Stimulated activated naive B cell treated with anti-CD40 and anti-IgM and Interleukin-4, amounts not matched to agents 10 μg/mL and 1 μg/mL and 100 μg/mL, for 72 hours (primary cell): ENCODE measurements at regions not wholly inside any gene's neighbourhood (a gene's known extent, or its start where the extent isn't known, plus 50 kb on each side); places are given as distances from the start of the nearest gene placed in this dataset.

Experiments used
- ATAC-seq, 2 donors: fragments of 150-1000 bp; cut with Tn5 transposase; replicated peaks; 2 replicates each; pipeline ENCODE4 v1.10.0; 2021; ENCODE audit warnings: moderate library complexity in 1 of 2
- DNase-seq: peaks from one replicate; pipeline ENCODE4 v3.0.0; 2021
- H3K27ac Mint-ChIP-seq: one replicate; pipeline ENCODE4 v1.8.0; 2022; ENCODE audit warnings: mild to moderate bottlenecking, mixed read lengths
- H3K27me3 Mint-ChIP-seq, 2 donors: one replicate each; pipeline ENCODE4 v1.8.0; 2022; ENCODE audit warnings: mixed read lengths in 2 of 2
- H3K36me3 Mint-ChIP-seq, 2 donors: one replicate each; pipeline ENCODE4 v1.8.0; 2022; ENCODE audit warnings: mixed read lengths in 2 of 2, mild to moderate bottlenecking in 1 of 2
- H3K4me1 Mint-ChIP-seq, 2 donors: one replicate each; pipeline ENCODE4 v1.8.0; 2022; ENCODE audit warnings: mixed read lengths in 2 of 2, mild to moderate bottlenecking in 1 of 2
- H3K4me3 Mint-ChIP-seq, 2 donors: one replicate each; pipeline ENCODE4 v1.8.0; 2022; ENCODE audit warnings: mild to moderate bottlenecking in 2 of 2, mixed read lengths in 2 of 2, moderate library complexity in 1 of 2
- H3K9me3 Mint-ChIP-seq, 2 donors: one replicate each; pipeline ENCODE4 v1.8.0; 2022; ENCODE audit warnings: mixed read lengths in 2 of 2, mild to moderate bottlenecking in 1 of 2

DNA sequence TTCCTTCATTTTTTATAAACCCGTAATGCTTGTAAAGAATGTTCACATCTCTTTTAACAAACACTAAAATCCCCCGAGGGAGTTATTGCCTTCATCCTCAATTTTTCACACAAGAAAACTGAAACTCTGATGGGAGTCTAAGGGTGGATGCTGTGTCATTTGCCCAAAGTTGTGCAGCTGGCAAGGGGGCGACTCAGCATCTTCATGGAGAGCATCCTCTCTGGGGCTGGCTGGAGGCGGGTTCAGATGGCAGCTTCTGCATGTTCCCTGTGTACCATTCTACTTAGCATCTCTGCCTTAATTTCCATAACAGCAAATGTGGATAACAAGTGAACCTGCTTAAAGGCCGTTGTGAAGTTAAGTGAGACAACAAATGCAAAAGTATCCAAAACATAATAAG is 256.4 kb downstream of the IRS2 start:
- H3K9me3 Mint-ChIP-seq, result peaks cover 4 to 8% of the 10 kb centered on the region in 2 donors
- ATAC-seq (no peak), DNase-seq (no peak)
- H3K4me1 Mint-ChIP-seq, result no peaks in the 10 kb centered on the region
- H3K4me3 Mint-ChIP-seq, result no peak overlapping the region
- H3K27ac Mint-ChIP-seq, result no peak overlapping the region
- peaks cover 0 to 1% of the 10 kb centered on the region in 2 donors for H3K36me3 Mint-ChIP-seq
- H3K27me3 Mint-ChIP-seq, result peaks cover 11 to 18% of the 10 kb centered on the region in 2 donors

DNA sequence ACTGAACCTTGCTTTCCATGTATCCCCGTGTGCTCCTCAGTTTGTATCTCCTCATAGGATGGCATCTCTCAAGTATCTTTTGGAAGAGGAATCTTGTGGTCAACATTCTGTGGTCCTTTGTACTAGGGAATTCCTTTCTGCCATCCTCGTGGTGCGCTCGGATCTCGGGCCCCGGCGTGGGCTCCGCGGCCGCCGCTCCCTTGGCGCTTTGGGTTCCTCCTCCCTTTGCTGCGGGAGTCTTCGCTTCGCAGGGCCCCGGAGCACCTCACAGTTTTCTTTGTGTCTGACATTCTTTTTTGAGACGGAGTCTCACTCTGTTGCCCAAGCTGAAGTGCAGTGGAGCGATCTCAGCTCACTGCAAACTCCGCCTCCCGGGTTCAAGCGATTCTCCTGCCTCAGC is 264.7 kb downstream of the IRS2 start:
- no peak overlapping the region for H3K4me3 Mint-ChIP-seq
- no peak for DNase-seq

GRCh38 chr13:109517517-109517916 is 268.9 kb downstream of the IRS2 start:
- H3K27ac Mint-ChIP-seq, result no peak overlapping the region
- no peaks in the 10 kb centered on the region for H3K4me1 Mint-ChIP-seq
- ATAC-seq (no peak), DNase-seq (no peak)
- no peak overlapping the region for H3K4me3 Mint-ChIP-seq
- H3K27me3 Mint-ChIP-seq, result peaks cover 0 to under 1% of the 10 kb centered on the region in 2 donors
- H3K9me3 Mint-ChIP-seq, result no peaks in the 10 kb centered on the region
- H3K36me3 Mint-ChIP-seq, result no peaks in the 10 kb centered on the region

More for the DNA sequence above, 264.7 kb downstream of the IRS2 start:
- ATAC-seq, result no peak
- no peaks in the 10 kb centered on the region for H3K4me1 Mint-ChIP-seq
- no peaks in the 10 kb centered on the region for H3K9me3 Mint-ChIP-seq
- peaks cover 0 to 9% of the 10 kb centered on the region in 2 donors for H3K27me3 Mint-ChIP-seq
- no peaks in the 10 kb centered on the region for H3K36me3 Mint-ChIP-seq
- H3K27ac Mint-ChIP-seq, result no peak overlapping the region

GRCh38 chr13:109516186-109516585 is 270.2 kb downstream of the IRS2 start:
- DNase-seq, result no peak
- H3K9me3 Mint-ChIP-seq, result no peaks in the 10 kb centered on the region
- peaks cover 3 to 6% of the 10 kb centered on the region in 2 donors for H3K27me3 Mint-ChIP-seq
- no peak overlapping the region for H3K4me3 Mint-ChIP-seq
- H3K27ac Mint-ChIP-seq, result no peak overlapping the region
- no peak for ATAC-seq
- H3K36me3 Mint-ChIP-seq, result no peaks in the 10 kb centered on the region
- no peaks in the 10 kb centered on the region for H3K4me1 Mint-ChIP-seq

GRCh38 chr13:109510013-109510412 is 276.4 kb downstream of the IRS2 start:
- H3K9me3 Mint-ChIP-seq, result peaks cover 0 to 3% of the 10 kb centered on the region in 2 donors
- no peak overlapping the region for H3K27ac Mint-ChIP-seq
- ATAC-seq (no peak), DNase-seq (no peak)
- peaks cover 3 to 6% of the 10 kb centered on the region in 2 donors for H3K27me3 Mint-ChIP-seq
- H3K4me3 Mint-ChIP-seq, result no peak overlapping the region
- no peaks in the 10 kb centered on the region for H3K4me1 Mint-ChIP-seq
- H3K36me3 Mint-ChIP-seq, result no peaks in the 10 kb centered on the region

- H3K4me1 Mint-ChIP-seq, result no peaks in the 10 kb centered on the region
- no peaks in the 10 kb centered on the region for H3K36me3 Mint-ChIP-seq
- H3K27ac Mint-ChIP-seq, result no peak overlapping the region
- no peak for DNase-seq
- peaks cover under 1 to 3% of the 10 kb centered on the region in 2 donors for H3K9me3 Mint-ChIP-seq
- no peak for ATAC-seq
- peaks cover 3 to 6% of the 10 kb centered on the region in 2 donors for H3K27me3 Mint-ChIP-seq
- H3K4me3 Mint-ChIP-seq, result no peak overlapping the region
These were observed 277.1 kb downstream of the IRS2 start for GRCh38 chr13:109509154-109509900.

- DNase-seq (no peak), ATAC-seq (no peak)
- Mint-ChIP-seq H3K4me1 (no peaks in the 10 kb centered on the region), H3K36me3 (no peaks in the 10 kb centered on the region), H3K27ac (no peak overlapping the region), H3K9me3 (peaks cover 10 to 11% of the 10 kb centered on the region in 2 donors), H3K27me3 (peaks cover 4 to 13% of the 10 kb centered on the region in 2 donors), H3K4me3 (no peak overlapping the region)
These were observed 286.1 kb downstream of the IRS2 start for GRCh38 chr13:109500146-109500773.

DNA sequence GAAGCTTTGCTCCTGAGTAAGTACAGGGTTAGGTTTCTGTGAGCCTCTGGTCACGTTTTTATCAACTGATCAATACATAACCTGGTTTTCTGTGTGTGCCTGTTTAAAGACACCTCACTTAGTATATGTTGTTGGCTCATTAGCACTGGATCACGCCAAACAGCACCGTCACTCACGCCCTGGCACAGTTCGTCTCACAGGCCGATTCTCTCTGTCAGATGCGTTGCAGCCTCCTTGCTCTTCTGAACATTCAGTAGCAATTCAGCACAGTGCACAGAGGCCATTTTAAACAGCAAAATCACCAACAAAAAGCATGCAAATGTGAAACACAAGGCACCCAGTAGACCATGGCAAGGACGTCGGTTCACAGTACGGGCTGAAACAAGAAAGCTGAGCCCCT is 288.5 kb downstream of the IRS2 start:
- H3K9me3 Mint-ChIP-seq, result peaks cover 0 to 3% of the 10 kb centered on the region in 2 donors
- no peak for DNase-seq
- H3K4me3 Mint-ChIP-seq, result no peak overlapping the region
- H3K36me3 Mint-ChIP-seq, result no peaks in the 10 kb centered on the region
- no peak overlapping the region for H3K27ac Mint-ChIP-seq
- ATAC-seq, result no peak
- H3K27me3 Mint-ChIP-seq, result peaks cover 4 to 13% of the 10 kb centered on the region in 2 donors
- H3K4me1 Mint-ChIP-seq, result no peaks in the 10 kb centered on the region

- no peaks in the 10 kb centered on the region for H3K9me3 Mint-ChIP-seq
- peaks cover 4 to 13% of the 10 kb centered on the region in 2 donors for H3K27me3 Mint-ChIP-seq
- no peaks in the 10 kb centered on the region for H3K36me3 Mint-ChIP-seq
- H3K4me1 Mint-ChIP-seq, result no peaks in the 10 kb centered on the region
- DNase-seq, result no peak
- H3K4me3 Mint-ChIP-seq, result no peak overlapping the region
- H3K27ac Mint-ChIP-seq, result no peak overlapping the region
- ATAC-seq, result no peak
These were observed 290.2 kb downstream of the IRS2 start for GRCh38 chr13:109496216-109496615.

- DNase-seq (no peak), ATAC-seq (no peak)
- H3K36me3 Mint-ChIP-seq, result no peaks in the 10 kb centered on the region
- no peaks in the 10 kb centered on the region for H3K4me1 Mint-ChIP-seq
- no peaks in the 10 kb centered on the region for H3K9me3 Mint-ChIP-seq
- H3K4me3 Mint-ChIP-seq, result no peak overlapping the region
- H3K27ac Mint-ChIP-seq, result no peak overlapping the region
- H3K27me3 Mint-ChIP-seq, result peaks cover 4 to 13% of the 10 kb centered on the region in 2 donors
These were observed 291.4 kb downstream of the IRS2 start for GRCh38 chr13:109494925-109495369.

GRCh38 chr13:109485136-109485794 is 301.1 kb downstream of the IRS2 start:
- H3K36me3 Mint-ChIP-seq, result no peaks in the 10 kb centered on the region
- no peak overlapping the region for H3K27ac Mint-ChIP-seq
- peaks cover 1 to 3% of the 10 kb centered on the region in 2 donors for H3K9me3 Mint-ChIP-seq
- ATAC-seq, result no peak
- DNase-seq, result no peak
- no peaks in the 10 kb centered on the region for H3K27me3 Mint-ChIP-seq
- no peaks in the 10 kb centered on the region for H3K4me1 Mint-ChIP-seq
- H3K4me3 Mint-ChIP-seq, result no peak overlapping the region

- Mint-ChIP-seq H3K27me3 (no peaks in the 10 kb centered on the region), H3K36me3 (no peaks in the 10 kb centered on the region), H3K9me3 (peaks cover 0 to 3% of the 10 kb centered on the region in 2 donors), H3K4me3 (no peak overlapping the region), H3K27ac (no peak overlapping the region), H3K4me1 (no peaks in the 10 kb centered on the region)
- DNase-seq (no peak), ATAC-seq (no peak)
These were observed 303.1 kb downstream of the IRS2 start for GRCh38 chr13:109483284-109483683.

DNA sequence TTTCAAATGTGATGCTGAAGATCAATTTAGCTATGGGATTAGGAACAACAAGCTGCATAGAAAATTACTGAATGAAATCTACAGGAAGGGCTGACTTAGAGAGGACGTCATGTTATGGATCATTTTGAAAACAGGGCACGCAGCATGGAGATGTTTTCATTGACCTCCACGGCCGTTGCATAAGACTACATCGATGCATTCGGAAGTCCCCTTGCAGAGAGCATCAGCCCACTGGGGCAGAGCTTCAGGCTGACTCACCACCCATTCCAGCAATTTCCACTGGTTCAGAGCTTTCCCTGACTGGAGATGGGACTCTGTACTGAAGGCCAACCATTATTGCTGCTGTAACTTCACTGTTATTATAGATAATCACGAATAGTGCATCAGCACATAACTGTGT is 305.3 kb downstream of the IRS2 start:
- DNase-seq (no peak), ATAC-seq (no peak)
- Mint-ChIP-seq H3K4me3 (no peak overlapping the region), H3K4me1 (no peaks in the 10 kb centered on the region), H3K27ac (no peak overlapping the region), H3K27me3 (peaks cover 0 to 8% of the 10 kb centered on the region in 2 donors), H3K36me3 (no peaks in the 10 kb centered on the region), H3K9me3 (peaks cover 0 to 3% of the 10 kb centered on the region in 2 donors)

DNA sequence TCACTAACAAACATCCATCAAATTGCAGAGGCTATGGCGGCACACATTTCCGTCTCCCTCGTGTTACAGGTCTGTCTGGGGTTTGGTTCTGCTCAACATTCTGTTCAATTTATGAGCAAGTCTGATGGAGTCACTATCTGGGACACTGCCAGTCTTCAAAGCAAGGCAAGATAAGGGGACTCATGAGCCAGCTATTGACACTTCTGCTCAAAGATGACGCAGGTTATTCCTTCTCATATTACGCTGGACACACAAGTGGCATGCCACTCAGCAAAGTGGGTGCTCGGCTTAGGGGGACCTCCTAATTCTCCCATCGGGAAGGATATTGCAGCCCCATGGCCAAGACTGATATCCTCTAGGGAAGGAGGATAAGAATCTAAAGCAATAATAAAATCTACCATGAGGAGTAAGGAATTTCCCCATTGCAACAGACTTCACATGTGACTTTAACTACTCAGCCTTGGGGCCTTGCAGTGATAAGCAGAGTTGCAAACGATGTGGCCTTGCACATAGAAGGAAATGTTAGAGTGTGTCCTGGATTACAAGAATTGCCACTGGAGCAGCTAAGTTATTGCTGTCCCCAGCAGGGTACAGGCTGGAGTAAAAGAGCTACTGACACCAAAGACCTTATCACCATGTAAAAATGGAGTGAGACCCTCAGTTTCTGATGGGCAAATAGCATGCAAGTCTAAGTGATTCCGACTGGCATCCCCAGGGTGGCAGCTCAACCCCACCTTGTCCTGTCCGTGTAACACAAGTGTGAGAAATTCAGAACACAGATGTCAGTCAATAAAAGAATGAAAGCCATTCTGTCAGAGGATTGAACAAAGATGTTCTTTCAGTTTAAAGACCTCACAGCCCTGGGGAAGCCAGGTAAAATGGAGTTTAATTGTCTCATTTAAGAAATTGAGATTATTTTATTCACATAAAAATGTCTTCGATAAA is 306.1 kb downstream of the IRS2 start:
- Mint-ChIP-seq H3K4me1 (no peaks in the 10 kb centered on the region), H3K36me3 (no peaks in the 10 kb centered on the region), H3K4me3 (no peak overlapping the region), H3K27ac (no peak overlapping the region), H3K9me3 (peaks cover 0 to 3% of the 10 kb centered on the region in 2 donors), H3K27me3 (peaks cover 0 to 9% of the 10 kb centered on the region in 2 donors)
- ATAC-seq (no peak), DNase-seq (no peak)
